ENCODE measurements at regions not wholly inside any gene's neighbourhood (a gene's known extent, or its start where the extent isn't known, plus 50 kb on each side); places are given as distances from the start of the nearest gene placed in this dataset.

DNA sequence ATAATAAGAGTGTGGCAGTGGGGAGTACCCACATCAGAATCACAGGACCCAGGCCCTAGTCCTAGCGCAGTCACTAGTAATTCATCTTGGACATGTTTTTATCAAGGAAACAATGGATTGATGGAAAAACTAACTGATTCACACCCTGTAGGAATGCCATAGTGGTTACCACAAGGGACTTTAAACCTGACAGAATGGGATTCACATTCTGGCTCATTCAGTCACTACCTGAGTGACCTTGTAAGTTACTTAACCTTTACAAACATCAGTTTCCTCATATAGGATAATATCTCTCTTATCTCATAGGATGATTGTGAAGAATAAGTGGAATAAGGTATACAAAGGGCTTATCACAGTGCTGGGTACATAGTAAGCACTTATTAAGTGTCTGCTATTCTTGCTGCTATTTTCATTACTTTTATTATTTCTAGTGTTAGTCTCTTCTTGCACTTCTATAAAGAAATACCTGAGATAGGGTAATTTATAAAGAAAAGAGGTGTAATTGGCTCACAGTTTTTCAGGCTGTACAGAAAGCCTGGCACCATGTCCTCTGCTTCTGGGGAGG, 247.5 kb upstream of the KLF3 start:
- TF ChIP-seq HNRNPL (IDR thresholded peaks at IDR 0.05; ENCODE audit: low read depth, low read length) (no peak), MAZ (CRISPR knock-in tag; conservative IDR thresholded peaks at IDR 0.05 in 1 of 2, IDR thresholded peaks at IDR 0.05 in 1 of 2) (no peak), EGR1 (conservative IDR thresholded peaks at IDR 0.05) (no peak), ETV1 (tag; conservative IDR thresholded peaks at IDR 0.05; ENCODE audit: low read depth) (no peak), TBL1XR1 (IDR thresholded peaks at IDR 0.05; ENCODE audit: low read length in 2 of 2) (no peak), SIN3A (IDR thresholded peaks at IDR 0.05; ENCODE audit: borderline replicate concordance in 2 of 2, control insufficient read depth in 1 of 2, low read depth in 2 of 2, low read length in 2 of 2) (no peak), TCF3 (CRISPR knock-in tag; IDR thresholded peaks at IDR 0.05) (no peak), ZFX (CRISPR knock-in tag; IDR thresholded peaks at IDR 0.05) (no peak), ZNF134 (CRISPR knock-in tag; conservative IDR thresholded peaks at IDR 0.05) (no peak), TEAD1 (CRISPR knock-in tag; IDR thresholded peaks at IDR 0.05) (no peak), EZH2 (IDR thresholded peaks at IDR 0.05; ENCODE audit: borderline replicate concordance, low read depth, low read length) (no peak)
- TF ChIP-seq, protein P1, sequence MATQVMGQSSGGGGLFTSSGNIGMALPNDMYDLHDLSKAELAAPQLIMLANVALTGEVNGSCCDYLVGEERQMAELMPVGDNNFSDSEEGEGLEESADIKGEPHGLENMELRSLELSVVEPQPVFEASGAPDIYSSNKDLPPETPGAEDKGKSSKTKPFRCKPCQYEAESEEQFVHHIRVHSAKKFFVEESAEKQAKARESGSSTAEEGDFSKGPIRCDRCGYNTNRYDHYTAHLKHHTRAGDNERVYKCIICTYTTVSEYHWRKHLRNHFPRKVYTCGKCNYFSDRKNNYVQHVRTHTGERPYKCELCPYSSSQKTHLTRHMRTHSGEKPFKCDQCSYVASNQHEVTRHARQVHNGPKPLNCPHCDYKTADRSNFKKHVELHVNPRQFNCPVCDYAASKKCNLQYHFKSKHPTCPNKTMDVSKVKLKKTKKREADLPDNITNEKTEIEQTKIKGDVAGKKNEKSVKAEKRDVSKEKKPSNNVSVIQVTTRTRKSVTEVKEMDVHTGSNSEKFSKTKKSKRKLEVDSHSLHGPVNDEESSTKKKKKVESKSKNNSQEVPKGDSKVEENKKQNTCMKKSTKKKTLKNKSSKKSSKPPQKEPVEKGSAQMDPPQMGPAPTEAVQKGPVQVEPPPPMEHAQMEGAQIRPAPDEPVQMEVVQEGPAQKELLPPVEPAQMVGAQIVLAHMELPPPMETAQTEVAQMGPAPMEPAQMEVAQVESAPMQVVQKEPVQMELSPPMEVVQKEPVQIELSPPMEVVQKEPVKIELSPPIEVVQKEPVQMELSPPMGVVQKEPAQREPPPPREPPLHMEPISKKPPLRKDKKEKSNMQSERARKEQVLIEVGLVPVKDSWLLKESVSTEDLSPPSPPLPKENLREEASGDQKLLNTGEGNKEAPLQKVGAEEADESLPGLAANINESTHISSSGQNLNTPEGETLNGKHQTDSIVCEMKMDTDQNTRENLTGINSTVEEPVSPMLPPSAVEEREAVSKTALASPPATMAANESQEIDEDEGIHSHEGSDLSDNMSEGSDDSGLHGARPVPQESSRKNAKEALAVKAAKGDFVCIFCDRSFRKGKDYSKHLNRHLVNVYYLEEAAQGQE (IDR thresholded peaks at IDR 0.05; ENCODE audit: borderline replicate concordance), result no peak
- TF ChIP-seq, protein P1 (CRISPR knock-in tag; IDR thresholded peaks at IDR 0.05; ENCODE audit: low read depth), result no peak
- TF ChIP-seq, protein P2, sequence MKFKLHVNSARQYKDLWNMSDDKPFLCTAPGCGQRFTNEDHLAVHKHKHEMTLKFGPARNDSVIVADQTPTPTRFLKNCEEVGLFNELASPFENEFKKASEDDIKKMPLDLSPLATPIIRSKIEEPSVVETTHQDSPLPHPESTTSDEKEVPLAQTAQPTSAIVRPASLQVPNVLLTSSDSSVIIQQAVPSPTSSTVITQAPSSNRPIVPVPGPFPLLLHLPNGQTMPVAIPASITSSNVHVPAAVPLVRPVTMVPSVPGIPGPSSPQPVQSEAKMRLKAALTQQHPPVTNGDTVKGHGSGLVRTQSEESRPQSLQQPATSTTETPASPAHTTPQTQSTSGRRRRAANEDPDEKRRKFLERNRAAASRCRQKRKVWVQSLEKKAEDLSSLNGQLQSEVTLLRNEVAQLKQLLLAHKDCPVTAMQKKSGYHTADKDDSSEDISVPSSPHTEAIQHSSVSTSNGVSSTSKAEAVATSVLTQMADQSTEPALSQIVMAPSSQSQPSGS (CRISPR knock-in tag; IDR thresholded peaks at IDR 0.05), result no peak

Measured in K562 (cell line).